Neural cell (in vitro differentiated cells): ENCODE measurements at regions not wholly inside any gene's neighbourhood (a gene's known extent, or its start where the extent isn't known, plus 50 kb on each side); places are given as distances from the start of the nearest gene placed in this dataset.

Experiments used
- H2AFZ ChIP-seq: fragments of 200-600, 300-800 bp; sonication (generic), shearing (Covaris generic); 2 replicates; pipeline ENCODE4 v1.6.0; 2014; ENCODE audit warnings: low read depth, mild to moderate bottlenecking, antibody characterized with exemption, low read length, moderate library complexity
- H3F3A ChIP-seq: fragments of 200-600 bp; shearing (Covaris generic); 2 replicates; pipeline ENCODE4 v1.6.1; 2016; ENCODE audit warnings: mild to moderate bottlenecking, moderate library complexity, mixed read lengths, antibody characterized with exemption, low read length; ENCODE audit not compliant: insufficient read depth, poor library complexity, severe bottlenecking
- H3K27ac ChIP-seq: fragments of 200-600, 300-800 bp; sonication (generic), shearing (Covaris generic); 2 replicates; pipeline ENCODE4 v1.5.1; 2014; ENCODE audit warnings: mild to moderate bottlenecking, low read length, moderate library complexity
- H3K27me3 ChIP-seq: fragments of 300-800, 200-600 bp; sonication (generic), shearing (Covaris generic); 2 replicates; pipeline ENCODE4 v1.6.0; 2014; ENCODE audit warnings: mild to moderate bottlenecking, low read depth, low read length, moderate library complexity; ENCODE audit not compliant: insufficient read depth
- H3K36me3 ChIP-seq: fragments of 300-800, 200-600 bp; sonication (generic), shearing (Covaris generic); 2 replicates; pipeline ENCODE4 v1.5.1; 2014; ENCODE audit warnings: mild to moderate bottlenecking, antibody characterized with exemption, low read length, moderate library complexity; ENCODE audit not compliant: insufficient read depth
- H3K4me2 ChIP-seq: fragments of 300-800, 200-600 bp; sonication (generic), shearing (Covaris generic); 2 replicates; pipeline ENCODE4 v1.6.0; 2014; ENCODE audit warnings: mild to moderate bottlenecking, low read length
- H3K4me3 ChIP-seq: fragments of 300-800, 200-600 bp; sonication (generic), shearing (Covaris generic); 2 replicates; pipeline ENCODE4 v1.5.1; 2014; ENCODE audit warnings: mild to moderate bottlenecking, low read length, moderate library complexity
- H3K79me2 ChIP-seq: fragments of 200-600 bp; shearing (Covaris generic); replicated peaks from 2 replicates; pipeline ENCODE4 v1.6.0; 2014; ENCODE audit warnings: mild to moderate bottlenecking, low read length, moderate library complexity; ENCODE audit not compliant: insufficient read depth
- H3K9ac ChIP-seq: fragments of 300-800, 200-600 bp; sonication (generic), shearing (Covaris generic); 2 replicates; pipeline ENCODE4 v1.6.1; 2016; ENCODE audit warnings: mild to moderate bottlenecking, low read length, mixed read lengths
- H3K9me2 ChIP-seq: fragments of 200-600 bp; shearing (Covaris generic); 2 replicates; pipeline ENCODE4 v1.6.1; 2016; ENCODE audit warnings: mild to moderate bottlenecking, low read length, mixed read lengths; ENCODE audit not compliant: insufficient read depth
- H3K9me3 ChIP-seq: fragments of 200-600, 300-800 bp; sonication (generic), shearing (Covaris generic); 2 replicates; pipeline ENCODE4 v1.6.1; 2016; ENCODE audit warnings: mild to moderate bottlenecking, mixed run types, low read length, moderate library complexity, mixed read lengths
- H4K20me1 ChIP-seq: fragments of 200-600 bp; shearing (Covaris generic); 2 replicates; pipeline ENCODE4 v1.6.1; 2016; ENCODE audit warnings: mild to moderate bottlenecking, mixed run types; ENCODE audit not compliant: insufficient read depth
- CTCF ChIP-seq: fragments of 450-650 bp; IDR thresholded peaks from 2 replicates; pipeline ENCODE4 v1.5.1; 2014; ENCODE audit warnings: antibody characterized with exemption, mild to moderate bottlenecking, moderate library complexity; ENCODE audit not compliant: poor library complexity, severe bottlenecking
- EP300 ChIP-seq: fragments of 450-650 bp; conservative IDR thresholded peaks from 2 replicates; pipeline ENCODE4 v1.6.1; 2014; ENCODE audit warnings: antibody characterized with exemption, mild to moderate bottlenecking, moderate library complexity; ENCODE audit not compliant: poor library complexity, severe bottlenecking
- EZH2 ChIP-seq: fragments of 200-600, 300-800 bp; shearing (Covaris generic), sonication (generic); IDR thresholded peaks from 2 replicates; pipeline ENCODE4 v1.6.1; 2014; ENCODE audit warnings: antibody characterized with exemption, low read length, borderline replicate concordance, mild to moderate bottlenecking; ENCODE audit not compliant: insufficient read depth, poor library complexity, severe bottlenecking
- MXI1 ChIP-seq: fragments of 450-650 bp; conservative IDR thresholded peaks from 2 replicates; pipeline ENCODE4 v1.6.1; 2014; ENCODE audit warnings: antibody characterized with exemption, mild to moderate bottlenecking; ENCODE audit not compliant: poor library complexity, severe bottlenecking
- POLR2AphosphoS5 ChIP-seq: IDR thresholded peaks from 2 replicates; pipeline ENCODE4 v1.6.1; 2012
- RAD21 ChIP-seq: fragments of 450-650 bp; conservative IDR thresholded peaks from 2 replicates; pipeline ENCODE4 v1.6.1; 2014; ENCODE audit warnings: antibody characterized with exemption, mild to moderate bottlenecking, moderate library complexity
- REST ChIP-seq: IDR thresholded peaks from 2 replicates; pipeline ENCODE4 v1.6.1; 2012; ENCODE audit warnings: borderline replicate concordance
- SMC3 ChIP-seq: fragments of 450-650 bp; conservative IDR thresholded peaks from 2 replicates; pipeline ENCODE4 v1.6.1; 2014; ENCODE audit warnings: antibody characterized with exemption, mild to moderate bottlenecking, moderate library complexity; ENCODE audit not compliant: poor library complexity
- TAF1 ChIP-seq: IDR thresholded peaks from 2 replicates; pipeline ENCODE4 v1.6.1; 2012; ENCODE audit warnings: low read depth

GRCh38 chr4:179124957-179125356, 1682.7 kb upstream of the AGA start:
- Histone ChIP-seq H3K9ac (no peak overlapping the region), H3K4me3 (no peak overlapping the region), H4K20me1 (no peaks in the 10 kb centered on the region), H3K27me3 (no peaks in the 10 kb centered on the region), H3K36me3 (no peaks in the 10 kb centered on the region), H3K9me2 (no peaks in the 10 kb centered on the region), H3F3A (no peaks in the 10 kb centered on the region), H3K9me3 (no peaks in the 10 kb centered on the region), H3K27ac (no peak overlapping the region), H3K4me2 (no peak overlapping the region), H2AFZ (no peak overlapping the region), H3K79me2 (no peaks in the 10 kb centered on the region)
- TF ChIP-seq POLR2AphosphoS5 (no peak), CTCF (no peak), REST (no peak), EP300 (no peak)

- Histone ChIP-seq H3K4me2 (no peak overlapping the region), H3K27me3 (no peaks in the 10 kb centered on the region), H4K20me1 (no peaks in the 10 kb centered on the region), H3K27ac (no peak overlapping the region), H2AFZ (no peak overlapping the region), H3K9ac (no peak overlapping the region), H3K9me2 (no peaks in the 10 kb centered on the region), H3K9me3 (no peaks in the 10 kb centered on the region), H3K79me2 (no peaks in the 10 kb centered on the region), H3F3A (no peaks in the 10 kb centered on the region), H3K36me3 (no peaks in the 10 kb centered on the region), H3K4me3 (no peak overlapping the region)
- no peak for TF ChIP-seq SMC3
- no peak for TF ChIP-seq TAF1
- no peak for TF ChIP-seq REST
- TF ChIP-seq CTCF: no peak
- no peak for TF ChIP-seq EZH2
- no peak for TF ChIP-seq EP300
- no peak for TF ChIP-seq POLR2AphosphoS5
- TF ChIP-seq RAD21: no peak
- no peak for TF ChIP-seq MXI1
Measured at GRCh38 chr4:179125870-179126269, 1683.6 kb upstream of the AGA start.
